ENCODE measurements at regions not wholly inside any gene's neighbourhood (a gene's known extent, or its start where the extent isn't known, plus 50 kb on each side); places are given as distances from the start of the nearest gene placed in this dataset.

GRCh38 chr9:89873801-89874200 is 269.0 kb downstream of the GADD45G start:
- no peak for DNase-seq (ENCODE audit: low read depth)
- H3K4me3 ChIP-seq (replicated peaks; ENCODE audit: low read depth, low read length): no peak overlapping the region
- no peak for TF ChIP-seq CTCF (IDR thresholded peaks at IDR 0.05; ENCODE audit: low read length, missing control alignments)

- no peak for DNase-seq (ENCODE audit: low read depth)
- no peak overlapping the region for H3K4me3 ChIP-seq (replicated peaks; ENCODE audit: low read depth, low read length)
- TF ChIP-seq CTCF (IDR thresholded peaks at IDR 0.05; ENCODE audit: low read length, missing control alignments): no peak
Observed at GRCh38 chr9:89874351-89875321, 269.8 kb downstream of the GADD45G start.

- DNase-seq (ENCODE audit: low read depth): no peak
- TF ChIP-seq CTCF (IDR thresholded peaks at IDR 0.05; ENCODE audit: low read length, missing control alignments): no peak
- H3K4me3 ChIP-seq (replicated peaks; ENCODE audit: low read depth, low read length): no peak overlapping the region
Observed at GRCh38 chr9:89877051-89878002, 272.5 kb downstream of the GADD45G start.

GRCh38 chr9:89878003-89878411 is 273.2 kb downstream of the GADD45G start:
- no peak for TF ChIP-seq CTCF (IDR thresholded peaks at IDR 0.05; ENCODE audit: low read length, missing control alignments)
- no peak overlapping the region for H3K4me3 ChIP-seq (replicated peaks; ENCODE audit: low read depth, low read length)
- no peak for DNase-seq (ENCODE audit: low read depth)

GRCh38 chr9:89878687-89879086 is 273.9 kb downstream of the GADD45G start:
- H3K4me3 ChIP-seq (replicated peaks; ENCODE audit: low read depth, low read length): no peak overlapping the region
- TF ChIP-seq CTCF (IDR thresholded peaks at IDR 0.05; ENCODE audit: low read length, missing control alignments): no peak
- DNase-seq (ENCODE audit: low read depth): no peak

GRCh38 chr9:89879276-89879675 is 274.5 kb downstream of the GADD45G start:
- no peak overlapping the region for H3K4me3 ChIP-seq (replicated peaks; ENCODE audit: low read depth, low read length)
- TF ChIP-seq CTCF (IDR thresholded peaks at IDR 0.05; ENCODE audit: low read length, missing control alignments): no peak
- DNase-seq (ENCODE audit: low read depth): no peak
